ENCODE measurements at regions not wholly inside any gene's neighbourhood (a gene's known extent, or its start where the extent isn't known, plus 50 kb on each side); places are given as distances from the start of the nearest gene placed in this dataset.

GRCh38 chr15:37586011-37586583 lies 348.3 kb upstream of the TMCO5A start:
- Histone ChIP-seq H3K9ac (ENCODE audit: low read depth in 1 of 2, low read length in 2 of 2) (no peak overlapping the region), H3K4me3 (ENCODE audit: low read depth in 1 of 3, low read length in 3 of 3) (no peak overlapping the region), H3K27me3 (ENCODE audit: control insufficient read depth in 4 of 4, insufficient read depth in 4 of 4, low read length in 3 of 4) (no peaks in the 10 kb centered on the region), H3K27ac (ENCODE audit: low read depth in 1 of 2, low read length in 2 of 2) (no peak overlapping the region), H3K36me3 (ENCODE audit: control insufficient read depth in 4 of 4, insufficient read depth in 3 of 4, low read depth in 1 of 4, low read length in 3 of 4) (no peaks in the 10 kb centered on the region), H3K4me1 (ENCODE audit: control insufficient read depth in 4 of 4, insufficient read depth in 4 of 4, low read length in 3 of 4) (no peaks in the 10 kb centered on the region), H3K9me3 (ENCODE audit: control insufficient read depth in 4 of 4, low read length in 3 of 4) (peaks cover 9 to 20% (median 12%) of the 10 kb centered on the region in 4 donors)
- DNase-seq (ENCODE audit: low spot score), result no peak
- WGBS, result 88% methylated on average over 10 of the region's 10 CpGs
- TF ChIP-seq MAX (IDR thresholded peaks at IDR 0.05), result no peak
- TF ChIP-seq RXRA (IDR thresholded peaks at IDR 0.05), result no peak

GRCh38 chr15:37586976-37587375 lies 347.5 kb upstream of the TMCO5A start:
- Histone ChIP-seq H3K4me1 (ENCODE audit: control insufficient read depth in 4 of 4, insufficient read depth in 4 of 4, low read length in 3 of 4) (no peaks in the 10 kb centered on the region), H3K36me3 (ENCODE audit: control insufficient read depth in 4 of 4, insufficient read depth in 3 of 4, low read depth in 1 of 4, low read length in 3 of 4) (no peaks in the 10 kb centered on the region), H3K9me3 (ENCODE audit: control insufficient read depth in 4 of 4, low read length in 3 of 4) (peaks cover 9 to 17% (median 9%) of the 10 kb centered on the region in 4 donors), H3K9ac (ENCODE audit: low read depth in 1 of 2, low read length in 2 of 2) (no peak overlapping the region), H3K27ac (ENCODE audit: low read depth in 1 of 2, low read length in 2 of 2) (no peak overlapping the region), H3K4me3 (ENCODE audit: low read depth in 1 of 3, low read length in 3 of 3) (no peak overlapping the region), H3K27me3 (ENCODE audit: control insufficient read depth in 4 of 4, insufficient read depth in 4 of 4, low read length in 3 of 4) (no peaks in the 10 kb centered on the region)
- DNase-seq (ENCODE audit: low spot score), result no peak
- TF ChIP-seq TAF1 (conservative IDR thresholded peaks at IDR 0.05), result no peak
- TF ChIP-seq EGR1 (IDR thresholded peaks at IDR 0.05; ENCODE audit: low read depth in 2 of 2), result no peak
- no peak for TF ChIP-seq CTCF (IDR thresholded peaks at IDR 0.05; ENCODE audit: low read depth, low read length, missing input control)
- TF ChIP-seq JUND (IDR thresholded peaks at IDR 0.05), result no peak
- TF ChIP-seq GABPA (IDR thresholded peaks at IDR 0.05 in 1 of 2, conservative IDR thresholded peaks at IDR 0.05 in 1 of 2), result no peak
- no peak for TF ChIP-seq NR2F2 (IDR thresholded peaks at IDR 0.05)
- no peak for TF ChIP-seq HNF4A (conservative IDR thresholded peaks at IDR 0.05)
- no peak for TF ChIP-seq FOXA1 (IDR thresholded peaks at IDR 0.05)
- TF ChIP-seq REST (IDR thresholded peaks at IDR 0.05), result no peak
- no peak for TF ChIP-seq FOXA2 (IDR thresholded peaks at IDR 0.05)
- TF ChIP-seq ZBTB33 (IDR thresholded peaks at IDR 0.05), result no peak
- no peak for TF ChIP-seq RXRA (IDR thresholded peaks at IDR 0.05)
- TF ChIP-seq MAX (IDR thresholded peaks at IDR 0.05), result no peak
- no peak for TF ChIP-seq HNF4G (IDR thresholded peaks at IDR 0.05)
- TF ChIP-seq ATF3 (IDR thresholded peaks at IDR 0.05), result no peak
- no peak for TF ChIP-seq YY1 (IDR thresholded peaks at IDR 0.05)
- no peak for TF ChIP-seq RAD21 (IDR thresholded peaks at IDR 0.05)
- TF ChIP-seq SP1 (IDR thresholded peaks at IDR 0.05), result no peak
- 55% methylated on average over 7 of the region's 7 CpGs for WGBS

Data from liver (tissue), 8 donors.